Activated CD4-positive, alpha-beta T cell treated with anti-CD3 and anti-CD28 coated beads, Interleukin-2, amount 50 U/mL, for 48 hours (primary cell): ENCODE measurements at regions not wholly inside any gene's neighbourhood (a gene's known extent, or its start where the extent isn't known, plus 50 kb on each side); places are given as distances from the start of the nearest gene placed in this dataset.

Source experiments
- DNase-seq, 2 experiments: peaks; one replicate each; pipeline ENCODE4 v3.0.0-alpha.2; 2020

GRCh38 chr11:119808407-119809185 is 79.6 kb upstream of the NECTIN1 start:
- DNase-seq: no peak

- no peak for DNase-seq
Observed at GRCh38 chr11:119807841-119808240, 78.8 kb upstream of the NECTIN1 start.

DNA sequence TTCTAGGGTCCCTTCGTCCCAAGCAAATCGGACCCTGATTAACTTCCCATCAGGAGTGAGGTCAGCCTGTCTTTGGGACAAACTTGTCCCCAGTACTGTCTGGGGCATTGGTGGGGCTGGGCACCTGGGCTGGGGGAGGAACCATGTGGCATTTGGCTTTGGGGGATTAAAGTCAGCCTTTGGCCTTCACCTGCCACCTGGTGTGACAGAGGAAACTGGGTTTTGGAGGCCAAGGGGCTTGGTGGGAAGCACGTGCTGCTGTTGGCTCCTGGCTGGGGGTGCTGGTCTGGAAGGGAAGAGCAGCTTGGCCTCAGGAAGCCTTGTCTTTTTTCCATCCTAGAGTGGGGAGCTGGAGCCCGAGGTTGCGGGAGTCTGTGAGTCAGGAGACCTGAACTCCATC is 78.4 kb upstream of the NECTIN1 start:
- no peak for DNase-seq

- no peak for DNase-seq
Observed at GRCh38 chr11:119806064-119806915, 77.3 kb upstream of the NECTIN1 start.

- no peak for DNase-seq
Observed at GRCh38 chr11:119805663-119806062, 76.7 kb upstream of the NECTIN1 start.

- no peak for DNase-seq
Observed at GRCh38 chr11:119804698-119805097, 75.7 kb upstream of the NECTIN1 start.

DNA sequence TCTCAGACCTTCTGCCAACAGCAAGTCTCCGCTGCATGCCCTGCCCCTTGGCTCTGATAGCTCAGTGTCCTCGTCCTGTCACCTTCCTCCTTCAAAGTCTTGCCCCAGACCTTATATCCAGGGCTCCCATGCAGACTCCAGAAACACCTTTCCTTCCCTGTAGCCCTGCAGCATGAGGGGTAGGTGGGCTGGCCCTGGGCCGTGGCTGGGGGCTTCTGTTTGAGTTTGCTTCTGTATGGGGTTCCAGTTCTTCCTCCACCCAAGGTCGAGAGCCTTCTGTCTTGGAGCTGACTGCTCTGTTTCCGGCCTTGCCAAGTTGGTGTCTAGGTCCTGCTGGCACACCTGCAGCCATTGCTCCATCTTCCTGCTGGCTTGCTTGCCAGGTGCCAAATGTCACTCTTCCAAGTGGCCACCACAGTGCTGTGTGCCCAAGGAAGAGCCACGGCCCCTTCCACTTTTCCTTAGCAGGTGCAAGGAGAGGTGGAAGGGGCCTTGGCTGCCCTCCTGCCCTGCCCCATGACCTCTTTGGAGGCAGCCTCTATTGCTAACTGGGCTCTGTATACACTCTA is 74.8 kb upstream of the NECTIN1 start:
- DNase-seq: no peak

- DNase-seq: no peak
Observed at GRCh38 chr11:119803139-119803538, 74.1 kb upstream of the NECTIN1 start.

GRCh38 chr11:119802670-119803069 is 73.7 kb upstream of the NECTIN1 start:
- DNase-seq: no peak

GRCh38 chr11:119800619-119801018 is 71.6 kb upstream of the NECTIN1 start:
- no peak for DNase-seq

- no peak for DNase-seq
Observed at GRCh38 chr11:119800171-119800570, 71.2 kb upstream of the NECTIN1 start.

DNA sequence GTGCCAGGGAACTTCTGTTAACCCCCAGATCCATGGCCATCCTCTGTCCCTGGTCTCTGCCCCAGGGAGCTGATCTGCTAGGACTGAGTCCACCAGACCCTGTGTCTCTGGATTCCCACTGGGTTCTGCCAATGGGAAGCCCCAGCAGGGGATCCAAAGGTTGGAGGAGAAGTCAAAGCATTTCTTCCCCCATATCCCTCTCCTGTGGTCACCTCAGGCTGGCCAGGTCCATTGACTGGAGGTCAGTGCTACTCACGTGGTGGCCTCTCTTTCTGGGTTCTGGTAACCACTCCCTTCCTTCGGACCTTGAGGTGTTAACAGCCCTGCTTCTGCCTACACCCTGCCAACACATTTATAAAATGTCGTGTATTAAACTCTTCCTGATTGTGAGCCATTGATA is 69.7 kb upstream of the NECTIN1 start:
- no peak for DNase-seq

- no peak for DNase-seq
Observed at GRCh38 chr11:119797736-119798135, 68.7 kb upstream of the NECTIN1 start.

DNA sequence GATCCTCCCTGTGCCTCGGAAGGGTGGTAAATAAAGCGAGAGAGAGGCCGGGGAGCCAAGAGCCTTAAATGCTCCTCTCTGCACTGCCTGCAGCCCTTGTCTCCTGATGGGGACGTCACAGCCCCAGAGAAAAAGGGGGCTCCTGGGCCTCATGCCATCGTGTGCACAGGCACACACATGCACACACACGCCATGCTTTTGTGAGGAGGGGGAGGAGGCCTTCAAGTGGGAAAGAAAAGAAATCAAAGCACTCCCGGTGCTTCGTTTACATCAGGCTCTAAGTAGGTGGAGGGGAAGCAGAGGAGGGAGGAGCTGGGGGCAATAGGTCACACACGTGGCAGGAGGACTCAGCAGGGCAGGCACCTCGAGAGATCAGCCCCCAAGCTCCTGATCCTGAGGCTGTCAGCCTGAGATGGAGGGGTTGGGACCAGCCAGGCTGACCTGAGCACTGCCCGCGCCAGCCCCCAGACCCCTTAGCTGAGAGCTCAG is 68.2 kb upstream of the NECTIN1 start:
- no peak for DNase-seq

GRCh38 chr11:119796363-119797060 is 67.5 kb upstream of the NECTIN1 start:
- no peak for DNase-seq

GRCh38 chr11:119795690-119796089 is 66.7 kb upstream of the NECTIN1 start:
- no peak for DNase-seq

- no peak for DNase-seq
Observed at GRCh38 chr11:119795231-119795630, 66.2 kb upstream of the NECTIN1 start.

DNA sequence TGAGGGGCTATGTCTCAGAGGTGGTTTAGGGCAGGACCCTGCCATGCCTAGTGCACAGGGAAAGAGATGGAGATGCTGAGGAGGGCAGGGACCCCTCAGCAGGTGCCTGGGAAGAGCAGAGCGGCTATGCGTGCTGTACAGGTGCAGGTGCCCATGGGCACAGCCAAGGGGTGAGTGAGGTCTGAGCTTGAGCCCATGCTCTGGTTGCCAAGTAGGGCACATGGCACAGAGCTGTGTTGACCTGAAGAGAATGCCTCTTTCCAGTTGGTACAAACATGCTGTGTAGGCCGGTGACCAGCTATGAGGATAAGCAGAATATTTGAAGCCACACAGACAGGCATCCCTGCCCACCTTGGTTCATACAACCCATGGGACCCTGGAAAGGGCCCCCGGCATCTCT is 65.8 kb upstream of the NECTIN1 start:
- no peak for DNase-seq

DNA sequence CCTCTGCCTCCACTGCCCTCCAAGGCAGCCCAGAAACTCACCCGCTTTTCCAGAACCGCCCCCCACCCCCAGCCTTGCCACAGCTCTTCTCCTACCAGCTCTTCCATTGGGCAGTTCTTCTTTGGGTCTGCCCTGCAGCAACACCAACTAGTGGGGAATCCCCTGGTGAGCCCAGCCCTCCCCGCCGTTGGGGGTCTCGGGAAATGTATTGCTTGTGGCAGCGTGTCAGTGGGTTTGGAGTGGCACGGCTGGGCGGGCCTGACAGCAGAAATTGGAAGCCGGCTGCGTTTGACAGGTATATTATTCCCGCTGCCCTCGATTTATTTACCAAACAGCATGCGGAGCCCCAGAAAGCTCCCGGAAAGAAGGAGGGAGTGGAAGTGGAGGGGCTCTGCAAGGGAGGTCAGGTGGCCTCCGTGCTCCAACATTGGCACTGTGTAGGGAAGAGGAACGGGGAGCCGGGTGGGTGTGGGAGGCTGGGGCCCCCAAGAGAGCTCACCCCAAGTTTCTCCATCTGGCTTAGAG is 65.2 kb upstream of the NECTIN1 start:
- DNase-seq: no peak

GRCh38 chr11:119793335-119793984 is 64.5 kb upstream of the NECTIN1 start:
- DNase-seq: no peak

DNA sequence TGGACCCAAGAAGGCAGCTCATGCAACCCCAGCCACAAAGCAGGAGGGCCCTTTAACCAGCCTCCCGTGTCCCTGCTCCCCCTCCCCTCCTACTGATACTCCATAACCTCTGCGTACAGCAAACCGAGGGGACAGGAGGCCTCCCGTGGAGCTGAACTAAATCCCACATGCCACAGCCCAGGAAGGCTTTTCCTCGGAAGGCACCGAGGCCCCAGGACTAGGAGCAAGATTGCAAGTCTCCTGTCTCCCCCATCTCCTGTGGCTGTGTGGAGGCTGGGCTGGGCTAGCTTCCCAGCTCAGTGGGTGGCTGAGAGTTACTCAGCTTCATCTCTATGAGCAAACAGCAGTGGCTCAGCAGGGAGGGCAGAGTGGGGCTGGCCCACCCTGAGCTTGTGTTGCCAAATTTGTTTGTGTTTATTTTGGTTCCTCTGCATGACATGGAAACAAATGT is 62.7 kb upstream of the NECTIN1 start:
- DNase-seq: no peak

DNA sequence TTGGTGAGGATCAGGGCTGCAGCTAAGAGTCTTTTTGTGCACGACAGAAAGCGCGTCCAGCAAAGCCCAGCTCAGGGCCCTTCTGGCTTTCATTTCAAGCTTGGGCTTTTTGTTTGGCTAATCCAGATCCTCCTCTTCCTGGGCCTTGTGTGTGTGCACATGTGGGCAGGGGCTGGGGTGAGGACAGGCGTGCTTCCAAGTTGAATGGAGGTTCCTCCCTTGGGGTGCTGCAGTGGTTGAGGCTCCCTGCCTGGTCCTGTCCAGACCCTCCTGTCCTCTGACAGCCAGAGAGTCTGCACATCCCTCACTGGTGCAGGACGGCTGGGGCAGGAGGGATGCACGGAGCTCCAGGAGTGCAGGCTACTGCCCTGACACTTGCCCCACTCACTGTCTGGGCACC is 62.0 kb upstream of the NECTIN1 start:
- DNase-seq: no peak
